T-cell (primary cell): ENCODE measurements at regions not wholly inside any gene's neighbourhood (a gene's known extent, or its start where the extent isn't known, plus 50 kb on each side); places are given as distances from the start of the nearest gene placed in this dataset.
"Not testable (repeated sequence)": the region's sequence is repeated elsewhere in the genome, so short reads cannot be mapped to it uniquely, and the experiment has no call there.

Experiments used
- ATAC-seq, 4 experiments: fragments of 200-7000 bp in 3 of 4; fragments of 150-1000 bp in 1 of 4; cut with Tn5 transposase; replicated peaks in 1 of 4; 1 replicate in 3 of 4; 2 replicates in 1 of 4; pipeline ENCODE4 v1.10.0; 2021; ENCODE audit warnings: moderate library complexity in 3 of 4, mild to moderate bottlenecking in 2 of 4, moderate number of reproducible peaks in 1 of 4
- CTCF ChIA-PET, 2 donors: fragments of 300-600 bp; sonication (Branson Sonifier 250); formaldehyde crosslinking; loops; one replicate each; lab custom pipeline; 2022; ENCODE audit warnings: antibody characterized with exemption in 2 of 2; lab: Charles Lee
- POLR2A ChIA-PET, 2 donors: fragments of 300-600 bp; sonication (Branson Sonifier 250); formaldehyde crosslinking; loops; one replicate each; lab custom pipeline; 2022; ENCODE audit warnings: antibody characterized with exemption in 2 of 2; lab: Charles Lee
- DNase-seq, 35 experiments: peaks; one replicate each; pipeline versions ENCODE4 v3.0.0 to v3.0.0-alpha.2; 2013 to 2023
- H3K27ac ChIP-seq: one replicate; pipeline ENCODE4 v1.5.1; 2013; ENCODE audit warnings: low read length
- H3K27me3 ChIP-seq, 2 experiments: replicated peaks in 1 of 2; 1 replicate in 1 of 2; 2 replicates in 1 of 2; pipeline versions ENCODE4 v1.6.1 to v1.7.0; 2013; ENCODE audit warnings: low read length in 1 of 2, mixed read lengths in 1 of 2; ENCODE audit not compliant: control insufficient read depth in 2 of 2, insufficient read depth in 2 of 2; ENCODE audit errors: extremely low read depth in 1 of 2
- H3K36me3 ChIP-seq, 2 donors: 1 replicate in 1 of 2; 2 replicates in 1 of 2; pipeline versions ENCODE4 v1.6.1 to v1.7.0; 2013; ENCODE audit warnings: low read length in 1 of 2; ENCODE audit not compliant: control insufficient read depth in 2 of 2, insufficient read depth in 1 of 2; ENCODE audit errors: extremely low read depth in 1 of 2
- H3K4me1 ChIP-seq, 2 experiments: 1 replicate in 1 of 2; 2 replicates in 1 of 2; pipeline versions ENCODE4 v1.6.1 to v1.7.0; 2013; ENCODE audit warnings: low read length in 2 of 2, mixed read lengths in 1 of 2; ENCODE audit not compliant: insufficient read depth in 2 of 2, control insufficient read depth in 1 of 2; ENCODE audit errors: extremely low read depth in 1 of 2
- H3K4me3 ChIP-seq, 2 donors: 1 replicate in 1 of 2; 2 replicates in 1 of 2; pipeline versions ENCODE4 v1.5.1 to v1.7.0; 2013; ENCODE audit warnings: mild to moderate bottlenecking in 2 of 2, low read length in 1 of 2, moderate library complexity in 1 of 2; ENCODE audit not compliant: control insufficient read depth in 1 of 2; ENCODE audit errors: extremely low read depth in 1 of 2
- H3K9me3 ChIP-seq: 2 replicates; pipeline ENCODE4 v1.7.0; 2013
- H3K27ac Mint-ChIP-seq, 2 donors: one replicate each; pipeline ENCODE4 v1.8.0; 2020 to 2021; ENCODE audit warnings: mild to moderate bottlenecking in 2 of 2, mixed read lengths in 2 of 2
- H3K27me3 Mint-ChIP-seq, 2 donors: one replicate each; pipeline ENCODE4 v1.8.0; 2021 to 2022; ENCODE audit warnings: mixed read lengths in 2 of 2
- H3K36me3 Mint-ChIP-seq: one replicate; pipeline ENCODE4 v1.8.0; 2021; ENCODE audit warnings: mixed read lengths
- H3K4me1 Mint-ChIP-seq, 3 donors: one replicate each; pipeline ENCODE4 v1.8.0; 2020 to 2022; ENCODE audit warnings: mixed read lengths in 3 of 3, mild to moderate bottlenecking in 1 of 3
- H3K4me3 Mint-ChIP-seq, 3 donors: one replicate each; pipeline ENCODE4 v1.8.0; 2020 to 2022; ENCODE audit warnings: mild to moderate bottlenecking in 3 of 3, mixed read lengths in 3 of 3, moderate library complexity in 3 of 3
- H3K9me3 Mint-ChIP-seq, 3 donors: one replicate each; pipeline ENCODE4 v1.8.0; 2020 to 2022; ENCODE audit warnings: mixed read lengths in 3 of 3
- WGBS: methylation state at CpG from one replicate; pipeline ENCODE4 v1.1.5; 2013; ENCODE audit warnings: missing lambda C conversion rate; ENCODE audit not compliant: insufficient coverage; 5-methylcytosine and 5-hydroxymethylcytosine counted together

GRCh38 chr4:42310806-42311205 lies 86.5 kb upstream of the SHISA3 start:
- H3K27ac Mint-ChIP-seq, result no peak overlapping the region
- no peak for ATAC-seq
- H3K9me3 Mint-ChIP-seq, result no peaks in the 10 kb centered on the region
- H3K27ac ChIP-seq, result no peak overlapping the region
- CTCF ChIA-PET, result no interaction called here
- H3K9me3 ChIP-seq, result no peaks in the 10 kb centered on the region
- DNase-seq, result no peak
- WGBS, result 100% methylated on average over 2 of the region's 5 CpGs
- H3K4me1 ChIP-seq, result no peaks in the 10 kb centered on the region
- H3K36me3 ChIP-seq, result no peaks in the 10 kb centered on the region
- peaks cover 7% of the 10 kb centered on the region in 2 donors for H3K27me3 Mint-ChIP-seq
- no peak overlapping the region for H3K4me3 Mint-ChIP-seq
- no peak overlapping the region for H3K4me3 ChIP-seq
- peaks cover 0 to 5% of the 10 kb centered on the region in 2 experiments for H3K27me3 ChIP-seq
- POLR2A ChIA-PET, result no interaction called here
- no peaks in the 10 kb centered on the region for H3K36me3 Mint-ChIP-seq
- no peaks in the 10 kb centered on the region for H3K4me1 Mint-ChIP-seq

- ChIA-PET CTCF (no interaction called here), POLR2A (no interaction called here)
- DNase-seq (no peak), ATAC-seq (no peak)
- Histone ChIP-seq H3K36me3 (no peaks in the 10 kb centered on the region), H3K4me3 (no peak overlapping the region), H3K4me1 (no peaks in the 10 kb centered on the region), H3K27me3 (peaks cover 0 to 5% of the 10 kb centered on the region in 2 experiments), H3K9me3 (no peaks in the 10 kb centered on the region), H3K27ac (no peak overlapping the region)
- Mint-ChIP-seq H3K9me3 (no peaks in the 10 kb centered on the region), H3K27me3 (peaks cover 6 to 8% of the 10 kb centered on the region in 2 donors), H3K4me1 (no peaks in the 10 kb centered on the region), H3K36me3 (no peaks in the 10 kb centered on the region), H3K27ac (no peak overlapping the region), H3K4me3 (no peak overlapping the region)
- WGBS, result 57% methylated on average over 1 of the region's 3 CpGs
Measured at GRCh38 chr4:42311591-42311990, 85.7 kb upstream of the SHISA3 start.

DNA sequence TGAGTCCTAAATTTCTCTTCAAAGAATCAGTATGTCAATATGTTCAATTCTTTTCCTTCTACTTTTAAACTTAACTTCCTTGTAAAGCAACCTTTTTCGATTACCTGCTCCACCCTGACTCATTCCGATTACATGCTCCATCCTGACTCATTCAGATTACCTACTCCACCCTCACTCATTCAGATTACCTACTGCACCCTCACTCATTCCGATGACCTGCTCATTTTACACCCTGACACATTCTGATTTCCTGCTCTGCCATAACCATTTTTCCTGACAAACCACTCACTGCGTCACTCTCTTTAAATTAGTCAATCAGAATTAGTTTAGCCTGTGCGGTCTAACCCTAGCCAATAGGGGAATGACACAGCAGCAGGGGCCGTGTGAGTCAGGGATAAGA lies 83.9 kb upstream of the SHISA3 start:
- POLR2A ChIA-PET, H3K4me3 Mint-ChIP-seq, H3K36me3 Mint-ChIP-seq, H3K4me3 ChIP-seq, H3K9me3 Mint-ChIP-seq, H3K27ac Mint-ChIP-seq, H3K36me3 ChIP-seq, H3K27me3 Mint-ChIP-seq, CTCF ChIA-PET, H3K4me1 ChIP-seq, H3K27me3 ChIP-seq, H3K9me3 ChIP-seq, H3K4me1 Mint-ChIP-seq, ATAC-seq, DNase-seq, H3K27ac ChIP-seq: not testable (repeated sequence)
- WGBS, result 92% methylated on average over 3 of the region's 6 CpGs

- H3K27ac Mint-ChIP-seq, result no peak overlapping the region
- no peak overlapping the region for H3K4me3 Mint-ChIP-seq
- peaks cover 0 to 6% of the 10 kb centered on the region in 2 experiments for H3K27me3 ChIP-seq
- no peak overlapping the region for H3K27ac ChIP-seq
- peaks cover 6 to 8% of the 10 kb centered on the region in 2 donors for H3K27me3 Mint-ChIP-seq
- no peaks in the 10 kb centered on the region for H3K9me3 ChIP-seq
- no peak for ATAC-seq
- WGBS, result no CpG with 5 or more reads among the region's 16 CpGs
- ChIA-PET POLR2A (no interaction called here), CTCF (no interaction called here)
- H3K4me1 Mint-ChIP-seq, result no peaks in the 10 kb centered on the region
- no peaks in the 10 kb centered on the region for H3K36me3 ChIP-seq
- DNase-seq, result no peak
- no peaks in the 10 kb centered on the region for H3K9me3 Mint-ChIP-seq
- H3K4me1 ChIP-seq, result no peaks in the 10 kb centered on the region
- no peak overlapping the region for H3K4me3 ChIP-seq
- H3K36me3 Mint-ChIP-seq, result no peaks in the 10 kb centered on the region
Measured at GRCh38 chr4:42313872-42314271, 83.4 kb upstream of the SHISA3 start.

DNA sequence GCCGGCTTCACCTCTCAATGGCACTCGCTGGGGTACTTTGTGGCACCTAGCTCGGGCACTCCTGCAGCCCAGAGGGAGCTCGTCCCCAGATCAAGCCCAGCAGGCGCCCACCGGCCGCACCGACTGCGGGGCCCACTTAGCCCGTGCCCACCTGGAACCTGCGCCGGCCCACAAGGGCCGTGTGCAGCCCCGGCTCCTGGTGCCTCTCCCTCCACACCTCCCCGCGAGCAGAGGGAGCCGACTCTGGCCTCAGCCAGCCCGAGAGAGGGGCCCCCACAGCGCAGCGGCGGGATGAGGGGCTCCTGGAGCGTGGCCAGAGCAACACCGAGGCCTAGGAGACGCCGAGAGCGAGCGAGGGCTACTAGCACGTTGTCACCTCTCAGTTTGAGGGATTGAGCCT lies 82.1 kb upstream of the SHISA3 start:
- H3K4me1 Mint-ChIP-seq, result no peaks in the 10 kb centered on the region
- no peak overlapping the region for H3K27ac Mint-ChIP-seq
- peaks cover 10% of the 10 kb centered on the region in 2 donors for H3K27me3 Mint-ChIP-seq
- WGBS, result 89% methylated on average over 27 of the region's 28 CpGs
- ChIA-PET CTCF (no interaction called here), POLR2A (no interaction called here)
- no peaks in the 10 kb centered on the region for H3K36me3 ChIP-seq
- no peaks in the 10 kb centered on the region for H3K9me3 ChIP-seq
- peaks cover 0 to 8% of the 10 kb centered on the region in 2 experiments for H3K27me3 ChIP-seq
- H3K9me3 Mint-ChIP-seq, result peaks cover 0 to 3% (median 0%) of the 10 kb centered on the region in 3 donors
- ATAC-seq (no peak), DNase-seq (no peak)
- H3K36me3 Mint-ChIP-seq, result no peaks in the 10 kb centered on the region
- no peak overlapping the region for H3K4me3 Mint-ChIP-seq
- H3K4me3 ChIP-seq, result no peak overlapping the region
- no peaks in the 10 kb centered on the region for H3K4me1 ChIP-seq
- H3K27ac ChIP-seq, result no peak overlapping the region

- no peaks in the 10 kb centered on the region for H3K4me1 Mint-ChIP-seq
- no peaks in the 10 kb centered on the region for H3K36me3 Mint-ChIP-seq
- no peaks in the 10 kb centered on the region for H3K9me3 ChIP-seq
- ChIA-PET POLR2A (no interaction called here), CTCF (no interaction called here)
- H3K36me3 ChIP-seq, result no peaks in the 10 kb centered on the region
- H3K27ac Mint-ChIP-seq, result no peak overlapping the region
- WGBS, result 70% methylated on average over 2 of the region's 10 CpGs
- H3K4me1 ChIP-seq, result no peaks in the 10 kb centered on the region
- peaks cover 0 to 6% of the 10 kb centered on the region in 2 experiments for H3K27me3 ChIP-seq
- H3K27ac ChIP-seq, result no peak overlapping the region
- no peak for ATAC-seq
- no peak overlapping the region for H3K4me3 Mint-ChIP-seq
- DNase-seq, result no peak
- peaks cover 6 to 14% of the 10 kb centered on the region in 2 donors for H3K27me3 Mint-ChIP-seq
- H3K4me3 ChIP-seq, result no peak overlapping the region
- peaks cover 0 to 12% (median 6%) of the 10 kb centered on the region in 3 donors for H3K9me3 Mint-ChIP-seq
Measured at GRCh38 chr4:42320822-42321388, 76.4 kb upstream of the SHISA3 start.
